H1 (cell line): ENCODE measurements at regions not wholly inside any gene's neighbourhood (a gene's known extent, or its start where the extent isn't known, plus 50 kb on each side); places are given as distances from the start of the nearest gene placed in this dataset.

Experiments
- CTCF ChIA-PET: fragments of 300-600 bp; sonication (Branson Sonifier 250); formaldehyde crosslinking; loops from one replicate; lab custom pipeline; 2021; ENCODE audit not compliant: partially characterized antibody; lab: Charles Lee
- POLR2A ChIA-PET: fragments of 300-600 bp; sonication (Branson Sonifier 250); formaldehyde crosslinking; loops from one replicate; lab custom pipeline; 2021; ENCODE audit warnings: inconsistent platforms; ENCODE audit not compliant: partially characterized antibody; lab: Charles Lee
- DNase-seq, 2 experiments: peaks; one replicate each; pipeline versions ENCODE4 v3.0.0 to v3.0.0-alpha.2; 2010 to 2022; ENCODE audit warnings: low spot score in 2 of 2, low read depth in 1 of 2, mixed read lengths in 1 of 2
- FAIRE-seq: peaks from 2 replicates; lab custom pipeline; 2011; peaks lifted over from hg19 to GRCh38; lab: Jason Lieb, UNC
- H2AFZ ChIP-seq: 2 replicates; pipeline ENCODE4 v1.8.1; 2012; ENCODE audit warnings: low read length, inconsistent platforms
- H2AK5ac ChIP-seq: 2 replicates; pipeline ENCODE4 v1.6.1; 2013; ENCODE audit warnings: low read depth, low read length
- H2BK120ac ChIP-seq: replicated peaks from 2 replicates; pipeline ENCODE3; 2013; ENCODE audit warnings: low read depth, low read length, inconsistent platforms
- H2BK12ac ChIP-seq: 2 replicates; pipeline ENCODE4 v1.6.1; 2013; ENCODE audit warnings: low read depth, low read length
- H2BK15ac ChIP-seq: 2 replicates; pipeline ENCODE4 v1.6.1; 2013; ENCODE audit warnings: low read length
- H2BK20ac ChIP-seq: 2 replicates; pipeline ENCODE4 v1.6.1; 2013; ENCODE audit warnings: low read length
- H2BK5ac ChIP-seq: 2 replicates; pipeline ENCODE4 v1.6.1; 2013; ENCODE audit warnings: low read depth, low read length
- H3K14ac ChIP-seq: 2 replicates; pipeline ENCODE4 v1.6.1; 2013; ENCODE audit warnings: inconsistent platforms; ENCODE audit not compliant: insufficient read length
- H3K18ac ChIP-seq: 2 replicates; pipeline ENCODE4 v1.6.1; 2013; ENCODE audit warnings: low read length; ENCODE audit errors: extremely low read depth
- H3K23ac ChIP-seq: 2 replicates; pipeline ENCODE4 v1.6.1; 2013; ENCODE audit warnings: inconsistent platforms; ENCODE audit not compliant: insufficient read length
- H3K23me2 ChIP-seq: 2 replicates; pipeline ENCODE4 v1.6.1; 2013; ENCODE audit warnings: low read depth, low read length
- H3K27ac ChIP-seq: 2 replicates; pipeline ENCODE4 v1.6.1; 2011; ENCODE audit warnings: low read depth, low read length, inconsistent platforms
- H3K27me3 ChIP-seq, 4 experiments: replicated peaks in 1 of 4; 1 replicate in 1 of 4; 2 replicates in 3 of 4; pipeline versions ENCODE4 v1.6.1 to v1.8.1; 2011 to 2013; ENCODE audit warnings: low read length in 3 of 4, mild to moderate bottlenecking in 3 of 4, inconsistent platforms in 2 of 4, mixed read lengths in 2 of 4, moderate library complexity in 1 of 4; ENCODE audit not compliant: control insufficient read depth in 3 of 4, insufficient read depth in 3 of 4; ENCODE audit errors: extremely low read depth in 1 of 4
- H3K36me3 ChIP-seq, 4 experiments: 2 replicates each; pipeline versions ENCODE4 v1.6.1 to v1.8.1; 2011 to 2013; ENCODE audit warnings: mild to moderate bottlenecking in 4 of 4, low read length in 3 of 4, moderate library complexity in 2 of 4, control low read depth in 1 of 4, inconsistent platforms in 1 of 4; ENCODE audit not compliant: insufficient read depth in 4 of 4, control insufficient read depth in 2 of 4
- H3K4ac ChIP-seq: replicated peaks from 2 replicates; pipeline ENCODE3; 2013; ENCODE audit warnings: low read length, low read depth, mixed read lengths, inconsistent platforms; ENCODE audit not compliant: insufficient read length
- H3K4me1 ChIP-seq, 4 experiments: replicated peaks in 1 of 4; 1 replicate in 1 of 4; 2 replicates in 3 of 4; pipeline versions ENCODE4 v1.6.1 to v1.8.1; 2011 to 2013; ENCODE audit warnings: low read length in 3 of 4, inconsistent platforms in 2 of 4, mixed read lengths in 1 of 4; ENCODE audit not compliant: insufficient read depth in 4 of 4, control insufficient read depth in 3 of 4
- H3K4me2 ChIP-seq, 2 experiments: 2 replicates each; pipeline versions ENCODE4 v1.6.1 to v1.8.1; 2011 to 2013; ENCODE audit warnings: low read depth in 2 of 2, low read length in 2 of 2, control low read depth in 1 of 2, inconsistent platforms in 1 of 2, mild to moderate bottlenecking in 1 of 2; ENCODE audit not compliant: insufficient read depth in 1 of 2
- H3K4me3 ChIP-seq, 4 experiments: fragments of 200-600, 300-600 bp in 1 of 4; sonication (generic), shearing (Covaris generic), sonication (Bioruptor Twin) in 1 of 4; 2 replicates each; pipeline versions ENCODE4 v1.5.1 to v1.8.1; 2011 to 2016; ENCODE audit warnings: low read length in 4 of 4, low read depth in 3 of 4, control low read depth in 2 of 4, inconsistent platforms in 2 of 4, mild to moderate bottlenecking in 2 of 4, mixed read lengths in 1 of 4, moderate library complexity in 1 of 4; ENCODE audit not compliant: insufficient read depth in 2 of 4; ENCODE audit errors: extremely low read depth in 1 of 4
- H3K56ac ChIP-seq: replicated peaks from 2 replicates; pipeline ENCODE3; 2013; ENCODE audit warnings: low read depth, mild to moderate bottlenecking, mixed read lengths, low read length, inconsistent platforms; ENCODE audit not compliant: insufficient read length
- H3K79me1 ChIP-seq: 2 replicates; pipeline ENCODE4 v1.6.1; 2013; ENCODE audit warnings: low read depth, low read length, control low read depth
- H3K79me2 ChIP-seq, 2 experiments: 2 replicates each; pipeline versions ENCODE4 v1.6.1 to v1.8.1; 2012 to 2013; ENCODE audit warnings: low read length in 2 of 2, mild to moderate bottlenecking in 2 of 2, inconsistent platforms in 1 of 2; ENCODE audit not compliant: insufficient read depth in 2 of 2, control insufficient read depth in 1 of 2
- H3K9ac ChIP-seq, 4 experiments: replicated peaks in 1 of 4; 1 replicate in 1 of 4; 2 replicates in 3 of 4; pipeline versions ENCODE4 v1.6.1 to v1.8.1; 2011 to 2013; ENCODE audit warnings: low read depth in 3 of 4, low read length in 3 of 4, control low read depth in 2 of 4, mild to moderate bottlenecking in 2 of 4, moderate library complexity in 2 of 4, inconsistent platforms in 1 of 4; ENCODE audit errors: extremely low read depth in 1 of 4
- H3K9me3 ChIP-seq, 2 experiments: 2 replicates each; pipeline versions ENCODE4 v1.6.1 to v1.8.1; 2012 to 2013; ENCODE audit warnings: mild to moderate bottlenecking in 2 of 2, moderate library complexity in 2 of 2, control low read depth in 1 of 2, inconsistent platforms in 1 of 2, low read depth in 1 of 2, low read length in 1 of 2, mixed read lengths in 1 of 2; ENCODE audit not compliant: insufficient read depth in 2 of 2
- H4K20me1 ChIP-seq, 2 experiments: replicated peaks in 1 of 2; 2 replicates each; pipeline versions ENCODE3 to v1.8.1; 2011 to 2013; ENCODE audit warnings: inconsistent platforms in 2 of 2, low read length in 2 of 2, mild to moderate bottlenecking in 1 of 2; ENCODE audit not compliant: insufficient read depth in 2 of 2, control insufficient read depth in 1 of 2
- H4K5ac ChIP-seq: 2 replicates; pipeline ENCODE4 v1.6.1; 2013; ENCODE audit warnings: low read length, low read depth, mixed read lengths, inconsistent platforms; ENCODE audit not compliant: insufficient read length
- H4K8ac ChIP-seq: 2 replicates; pipeline ENCODE4 v1.8.0; 2013; ENCODE audit warnings: mild to moderate bottlenecking, moderate library complexity, low read length, inconsistent platforms; ENCODE audit not compliant: insufficient read depth; ENCODE audit errors: extremely low read depth
- H4K91ac ChIP-seq: replicated peaks from 2 replicates; pipeline ENCODE3; 2013; ENCODE audit warnings: low read length, mixed read lengths, inconsistent platforms; ENCODE audit not compliant: insufficient read length
- CHD2 ChIP-seq: IDR thresholded peaks from 2 replicates; pipeline ENCODE4 v1.6.1; 2012; ENCODE audit warnings: low read length, improper control_type of control experiment
- GTF2F1 ChIP-seq: IDR thresholded peaks from 2 replicates; pipeline ENCODE4 v1.6.1; 2012; ENCODE audit warnings: low read depth, low read length, improper control_type of control experiment, borderline replicate concordance
- NRF1 ChIP-seq: IDR thresholded peaks from 2 replicates; pipeline ENCODE4 v1.6.1; 2011; ENCODE audit warnings: mild to moderate bottlenecking, low read depth, low read length, improper control_type of control experiment
- SRF ChIP-seq: IDR thresholded peaks from 2 replicates; pipeline ENCODE4 v1.6.1; 2011; ENCODE audit warnings: mild to moderate bottlenecking, low read depth, low read length, moderate library complexity
- TBP ChIP-seq: IDR thresholded peaks from 2 replicates; pipeline ENCODE4 v1.6.1; 2011; ENCODE audit warnings: low read depth, low read length, improper control_type of control experiment
- ZNF274 ChIP-seq: IDR thresholded peaks from 2 replicates; pipeline ENCODE4 v1.7.0; 2012; ENCODE audit warnings: low read length, borderline replicate concordance; ENCODE audit errors: extremely low read depth
- WGBS, 2 experiments: shearing (Covaris generic) in 1 of 2; methylation state at CpG; one replicate each; pipeline versions ENCODE4 v1.1.6 to v1.1.7; 2013 to 2015; ENCODE audit warnings: low lambda C conversion rate in 2 of 2, mixed read lengths in 2 of 2, inconsistent platforms in 1 of 2, low coverage in 1 of 2, missing lambda C conversion rate in 1 of 2; ENCODE audit not compliant: insufficient replicate concordance in 2 of 2, insufficient coverage in 1 of 2, insufficient read length in 1 of 2; ENCODE audit errors: extremely low coverage in 1 of 2, missing lambda C conversion rate in 1 of 2; 5-methylcytosine and 5-hydroxymethylcytosine counted together

- Histone ChIP-seq H4K91ac (no peak overlapping the region), H2AK5ac (no peak overlapping the region), H3K56ac (no peak overlapping the region), H3K4me3 (no peak overlapping the region), H2BK5ac (no peak overlapping the region), H2BK12ac (no peak overlapping the region), H3K27ac (no peak overlapping the region), H3K79me1 (no peaks in the 10 kb centered on the region), H2AFZ (no peak overlapping the region), H3K79me2 (no peaks in the 10 kb centered on the region), H3K9ac (no peak overlapping the region), H4K20me1 (no peaks in the 10 kb centered on the region), H4K8ac (no peak overlapping the region), H3K4me2 (no peak overlapping the region), H3K23ac (no peak overlapping the region), H3K4me1 (peaks cover 0 to 8% (median under 1%) of the 10 kb centered on the region in 4 experiments; a peak in 1 of 7 replicates), H3K36me3 (no peaks in the 10 kb centered on the region), H4K5ac (no peak overlapping the region), H2BK20ac (no peak overlapping the region), H3K9me3 (no peaks in the 10 kb centered on the region), H3K4ac (no peak overlapping the region), H2BK15ac (no peak overlapping the region), H2BK120ac (no peak overlapping the region), H3K23me2 (no peaks in the 10 kb centered on the region), H3K27me3 (no peaks in the 10 kb centered on the region), H3K18ac (no peak overlapping the region), H3K14ac (no peak overlapping the region)
- ChIA-PET CTCF (interaction anchor here (0.9 to 5.1 kb wide), 9 partner anchors 16 to 275 kb away, joined by 3 to 58 read pairs (median 7); no protein-coding TSS in a partner anchor), POLR2A (no interaction called here)
- TF ChIP-seq SRF: no peak
- no peak for TF ChIP-seq CHD2
- TF ChIP-seq ZNF274: no peak
- no peak for TF ChIP-seq NRF1
- TF ChIP-seq TBP: no peak
- no peak for TF ChIP-seq GTF2F1
- no peak for FAIRE-seq
- 85% methylated on average over 2 of the region's 2 CpGs; no CpG with 5 or more reads in 1 of the 2 experiments for WGBS, 2 experiments
- no peak for DNase-seq
Observed at GRCh38 chr1:94300731-94301130, 63.3 kb upstream of the ARHGAP29 start.
